GM21529 (cell line): ENCODE measurements at regions not wholly inside any gene's neighbourhood (a gene's known extent, or its start where the extent isn't known, plus 50 kb on each side); places are given as distances from the start of the nearest gene placed in this dataset.

Experiments used
- ATAC-seq: cut with Tn5 transposase; IDR thresholded peaks from one replicate; pipeline ENCODE4 v1.9.1; 2021; ENCODE audit not compliant: unreplicated experiment

GRCh38 chr1:187079330-187079729 lies 250.6 kb downstream of the PLA2G4A start:
- no peak for ATAC-seq

GRCh38 chr1:187091666-187092065 lies 262.9 kb downstream of the PLA2G4A start:
- no peak for ATAC-seq

GRCh38 chr1:187092104-187092503 lies 263.4 kb downstream of the PLA2G4A start:
- no peak for ATAC-seq

- ATAC-seq: no peak
Observed at GRCh38 chr1:187096689-187097088, 267.9 kb downstream of the PLA2G4A start.

- ATAC-seq: no peak
Observed at GRCh38 chr1:187110351-187110750, 281.6 kb downstream of the PLA2G4A start.

GRCh38 chr1:187114792-187115191 lies 286.0 kb downstream of the PLA2G4A start:
- no peak for ATAC-seq

- ATAC-seq: no peak
Observed at GRCh38 chr1:187121661-187122060, 292.9 kb downstream of the PLA2G4A start.

- no peak for ATAC-seq
Observed at GRCh38 chr1:187122566-187122965, 293.8 kb downstream of the PLA2G4A start.

GRCh38 chr1:187129132-187129531 lies 300.4 kb downstream of the PLA2G4A start:
- no peak for ATAC-seq

GRCh38 chr1:187143783-187144182 lies 315.0 kb downstream of the PLA2G4A start:
- ATAC-seq: no peak

GRCh38 chr1:187146388-187146787 lies 317.6 kb downstream of the PLA2G4A start:
- no peak for ATAC-seq

- no peak for ATAC-seq
Observed at GRCh38 chr1:187151555-187151954, 322.8 kb downstream of the PLA2G4A start.

GRCh38 chr1:187153047-187153446 lies 324.3 kb downstream of the PLA2G4A start:
- no peak for ATAC-seq

- ATAC-seq: no peak
Observed at GRCh38 chr1:187157115-187157514, 328.4 kb downstream of the PLA2G4A start.

- ATAC-seq: no peak
Observed at GRCh38 chr1:187157552-187157951, 328.8 kb downstream of the PLA2G4A start.

- no peak for ATAC-seq
Observed at GRCh38 chr1:187167555-187167954, 338.8 kb downstream of the PLA2G4A start.

GRCh38 chr1:187168297-187168696 lies 339.5 kb downstream of the PLA2G4A start:
- ATAC-seq: no peak

GRCh38 chr1:187185389-187185788 lies 356.6 kb downstream of the PLA2G4A start:
- ATAC-seq: no peak

GRCh38 chr1:187197685-187198084 lies 368.9 kb downstream of the PLA2G4A start:
- ATAC-seq: no peak

GRCh38 chr1:187203257-187203656 lies 374.5 kb downstream of the PLA2G4A start:
- no peak for ATAC-seq

- ATAC-seq: no peak
Observed at GRCh38 chr1:187212377-187212776, 383.6 kb downstream of the PLA2G4A start.

- no peak for ATAC-seq
Observed at GRCh38 chr1:187226396-187226795, 397.6 kb downstream of the PLA2G4A start.

- ATAC-seq: no peak
Observed at GRCh38 chr1:187228790-187229189, 400.0 kb downstream of the PLA2G4A start.

GRCh38 chr1:187229496-187229895 lies 400.7 kb downstream of the PLA2G4A start:
- no peak for ATAC-seq
